ENCODE measurements at regions not wholly inside any gene's neighbourhood (a gene's known extent, or its start where the extent isn't known, plus 50 kb on each side); places are given as distances from the start of the nearest gene placed in this dataset.
"Not testable (repeated sequence)": the region's sequence is repeated elsewhere in the genome, so short reads cannot be mapped to it uniquely, and the experiment has no call there.

DNA sequence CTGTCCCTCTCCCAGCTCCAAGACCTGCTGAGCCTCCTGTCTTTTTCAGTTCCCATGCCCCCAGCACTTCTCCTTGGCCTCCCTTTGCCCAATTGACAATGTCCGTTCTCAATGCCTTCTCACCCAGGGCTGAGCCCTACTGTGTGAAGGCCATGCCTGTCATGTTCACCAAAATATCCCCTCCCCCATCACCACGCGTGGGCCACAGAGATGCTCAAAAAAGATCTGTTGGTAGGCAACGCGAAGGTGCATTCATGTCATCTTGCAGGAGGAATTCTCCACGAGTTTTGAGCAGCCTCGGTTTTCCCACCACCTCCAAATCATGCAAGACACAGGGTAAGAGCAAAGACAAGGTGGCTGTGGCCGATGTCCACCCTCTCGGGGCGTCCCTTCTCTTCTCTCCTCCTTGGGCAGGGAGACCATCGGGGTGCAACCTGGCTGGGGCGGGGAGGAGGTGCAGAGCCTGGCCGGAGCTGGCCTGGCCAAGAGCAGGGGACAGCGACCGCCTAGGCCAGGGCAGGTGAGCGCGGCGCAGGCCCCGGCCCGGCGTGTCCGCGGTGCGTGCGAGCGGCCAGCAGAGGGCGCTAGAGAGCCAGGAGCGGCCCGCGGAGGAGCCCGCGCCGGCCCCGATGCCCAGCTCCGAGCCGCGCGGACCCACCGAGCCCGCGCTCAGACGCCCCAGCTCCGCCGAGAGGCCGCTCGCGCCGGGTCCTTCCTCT lies 56.3 kb upstream of the KRTAP5-11 start:
- not testable (repeated sequence) for H3K27ac ChIP-seq (ENCODE audit: low read depth, low read length)
- H3K4me3 ChIP-seq (ENCODE audit: low read depth, low read length): peak overlapping the region; percentile 16
- 10% methylated on average over 29 of the region's 48 CpGs for WGBS (ENCODE audit: insufficient coverage)

GRCh38 chr11:71639520-71639849 lies 56.8 kb upstream of the KRTAP5-11 start:
- not testable (repeated sequence) for H3K36me3 ChIP-seq (ENCODE audit: control insufficient read depth, insufficient read depth, low read length); H3K9me3 ChIP-seq (ENCODE audit: control insufficient read depth, insufficient read depth, low read length); H3K27ac ChIP-seq (ENCODE audit: low read depth, low read length); H3K27me3 ChIP-seq (ENCODE audit: control insufficient read depth, insufficient read depth, low read length); H3K4me1 ChIP-seq (ENCODE audit: control insufficient read depth, insufficient read depth, low read length)
- peak overlapping the region; percentile 16 for H3K4me3 ChIP-seq (ENCODE audit: low read depth, low read length)
- 0% methylated on average over 13 of the region's 32 CpGs for WGBS (ENCODE audit: insufficient coverage)
- DNase-seq (ENCODE audit: low read depth in 4 of 6, low spot score in 6 of 6): peak in 3 of 6 donors; percentile 4 to 41 (median 32)

More for the DNA sequence above, 56.3 kb upstream of the KRTAP5-11 start:
- not testable (repeated sequence) for H3K9me3 ChIP-seq (ENCODE audit: control insufficient read depth, insufficient read depth, low read length); H3K36me3 ChIP-seq (ENCODE audit: control insufficient read depth, insufficient read depth, low read length); H3K4me1 ChIP-seq (ENCODE audit: control insufficient read depth, insufficient read depth, low read length); H3K27me3 ChIP-seq (ENCODE audit: control insufficient read depth, insufficient read depth, low read length)
- DNase-seq (ENCODE audit: low read depth in 4 of 6, low spot score in 6 of 6): peak; percentile 12 to 75 (median 32)

DNA sequence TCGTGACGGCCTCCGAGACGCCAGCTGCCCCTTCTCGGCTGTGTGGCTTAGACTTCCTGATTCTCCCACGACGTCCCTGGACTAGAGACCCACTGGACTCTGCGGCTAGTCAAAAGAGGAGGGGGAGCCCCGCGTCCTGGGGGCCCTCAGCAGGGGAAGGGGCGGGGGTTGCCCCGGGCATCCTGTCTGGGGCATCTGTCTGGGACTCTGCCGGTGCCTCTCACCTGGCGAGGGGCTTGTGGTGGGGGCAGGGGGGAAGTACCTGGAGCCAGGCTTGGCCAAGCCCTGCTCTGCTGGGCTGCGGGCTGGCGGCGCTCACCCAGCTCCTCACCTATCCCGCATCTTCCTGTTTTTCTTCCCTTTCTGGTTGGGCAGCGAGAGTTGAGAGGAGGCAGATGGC lies 57.2 kb upstream of the KRTAP5-11 start:
- WGBS (ENCODE audit: insufficient coverage): 0% methylated on average over 2 of the region's 19 CpGs
- H3K4me1 ChIP-seq (ENCODE audit: control insufficient read depth, insufficient read depth, low read length); H3K36me3 ChIP-seq (ENCODE audit: control insufficient read depth, insufficient read depth, low read length); H3K9me3 ChIP-seq (ENCODE audit: control insufficient read depth, insufficient read depth, low read length); H3K4me3 ChIP-seq (ENCODE audit: low read depth, low read length); H3K27me3 ChIP-seq (ENCODE audit: control insufficient read depth, insufficient read depth, low read length); DNase-seq (ENCODE audit: low read depth in 4 of 6, low spot score in 6 of 6); H3K27ac ChIP-seq (ENCODE audit: low read depth, low read length): not testable (repeated sequence)

GRCh38 chr11:71647078-71647477 lies 64.4 kb upstream of the KRTAP5-11 start:
- not testable (repeated sequence) for H3K9me3 ChIP-seq (ENCODE audit: control insufficient read depth, insufficient read depth, low read length); H3K4me1 ChIP-seq (ENCODE audit: control insufficient read depth, insufficient read depth, low read length); H3K27ac ChIP-seq (ENCODE audit: low read depth, low read length); H3K27me3 ChIP-seq (ENCODE audit: control insufficient read depth, insufficient read depth, low read length); H3K36me3 ChIP-seq (ENCODE audit: control insufficient read depth, insufficient read depth, low read length); DNase-seq (ENCODE audit: low read depth in 4 of 6, low spot score in 6 of 6); H3K4me3 ChIP-seq (ENCODE audit: low read depth, low read length)
- WGBS (ENCODE audit: insufficient coverage): 100% methylated on average over 2 of the region's 5 CpGs

DNA sequence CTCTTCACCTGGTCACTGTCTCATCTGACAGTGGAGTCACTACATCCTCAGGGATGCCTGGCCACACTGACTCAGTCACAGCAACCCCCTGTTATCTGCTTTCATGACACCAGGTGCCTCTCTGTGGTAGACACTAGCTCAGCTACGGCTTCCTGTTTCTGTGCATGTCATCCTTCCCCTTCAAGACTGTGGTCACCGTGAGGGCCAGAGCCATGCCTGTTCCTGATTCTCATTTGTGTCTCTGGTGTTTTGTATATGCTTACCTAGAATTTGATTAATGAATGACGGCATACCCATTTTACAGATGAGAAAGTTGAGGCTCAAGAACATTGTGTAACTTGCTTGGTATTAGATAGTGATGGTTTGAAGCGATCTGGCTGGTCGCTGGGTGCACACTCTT lies 70.3 kb upstream of the KRTAP5-11 start:
- not testable (repeated sequence) for H3K4me3 ChIP-seq (ENCODE audit: low read depth, low read length); H3K27me3 ChIP-seq (ENCODE audit: control insufficient read depth, insufficient read depth, low read length); DNase-seq (ENCODE audit: low read depth in 4 of 6, low spot score in 6 of 6); H3K9me3 ChIP-seq (ENCODE audit: control insufficient read depth, insufficient read depth, low read length); H3K36me3 ChIP-seq (ENCODE audit: control insufficient read depth, insufficient read depth, low read length); H3K27ac ChIP-seq (ENCODE audit: low read depth, low read length); H3K4me1 ChIP-seq (ENCODE audit: control insufficient read depth, insufficient read depth, low read length)
- WGBS (ENCODE audit: insufficient coverage): no CpG with 5 or more reads among the region's 5 CpGs

- not testable (repeated sequence) for H3K36me3 ChIP-seq (ENCODE audit: control insufficient read depth, insufficient read depth, low read length); H3K9me3 ChIP-seq (ENCODE audit: control insufficient read depth, insufficient read depth, low read length); H3K27ac ChIP-seq (ENCODE audit: low read depth, low read length); DNase-seq (ENCODE audit: low read depth in 4 of 6, low spot score in 6 of 6); H3K27me3 ChIP-seq (ENCODE audit: control insufficient read depth, insufficient read depth, low read length); H3K4me1 ChIP-seq (ENCODE audit: control insufficient read depth, insufficient read depth, low read length); H3K4me3 ChIP-seq (ENCODE audit: low read depth, low read length)
- 100% methylated on average over 2 of the region's 3 CpGs for WGBS (ENCODE audit: insufficient coverage)
Observed at GRCh38 chr11:71654423-71654822, 71.7 kb upstream of the KRTAP5-11 start.

DNA sequence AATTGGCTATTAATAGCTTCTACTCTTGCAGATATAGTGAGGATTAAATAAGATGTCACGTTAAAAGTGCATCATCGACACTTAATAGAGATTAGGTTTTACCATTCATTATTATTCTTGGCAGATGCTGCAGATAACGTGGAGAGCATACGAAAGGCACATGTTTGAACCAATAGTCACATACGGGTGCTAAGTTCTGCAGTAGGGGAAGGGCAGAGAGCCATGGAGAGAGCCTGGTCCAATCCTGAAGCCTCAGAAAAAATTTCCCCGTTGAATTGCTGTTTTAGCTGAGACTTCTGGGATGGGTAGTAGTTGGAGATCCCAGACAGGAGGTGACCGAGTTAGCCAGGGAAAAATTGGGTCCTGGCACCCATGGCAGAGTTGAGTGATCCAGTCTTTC lies 72.4 kb upstream of the KRTAP5-11 start:
- H3K36me3 ChIP-seq (ENCODE audit: control insufficient read depth, insufficient read depth, low read length); H3K4me3 ChIP-seq (ENCODE audit: low read depth, low read length); H3K27me3 ChIP-seq (ENCODE audit: control insufficient read depth, insufficient read depth, low read length); H3K27ac ChIP-seq (ENCODE audit: low read depth, low read length); H3K4me1 ChIP-seq (ENCODE audit: control insufficient read depth, insufficient read depth, low read length); H3K9me3 ChIP-seq (ENCODE audit: control insufficient read depth, insufficient read depth, low read length): not testable (repeated sequence)
- peak in 1 of 6 donors; percentile 2 for DNase-seq (ENCODE audit: low read depth in 4 of 6, low spot score in 6 of 6)
- WGBS (ENCODE audit: insufficient coverage): 90% methylated on average over 4 of the region's 7 CpGs

DNA sequence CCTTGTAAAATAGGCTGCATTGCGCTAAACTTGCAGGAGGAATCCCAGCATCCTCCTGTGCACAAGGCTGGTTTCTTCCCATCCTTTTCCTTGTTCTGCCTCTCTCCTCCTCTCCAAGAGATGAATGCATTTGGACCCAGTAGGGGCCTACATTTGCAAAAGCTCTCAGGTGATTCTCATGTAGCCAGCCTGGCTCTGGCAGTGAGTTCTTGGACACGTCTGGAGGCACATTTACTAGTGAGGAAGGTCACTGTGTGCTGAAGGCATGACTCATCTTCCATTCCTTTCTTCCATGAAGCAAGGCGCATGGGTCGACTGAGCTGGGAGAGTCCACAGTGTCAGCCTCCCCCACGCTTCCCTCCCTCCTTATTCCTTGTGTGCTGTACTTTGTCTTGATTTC lies 73.8 kb upstream of the KRTAP5-11 start:
- H3K9me3 ChIP-seq (ENCODE audit: control insufficient read depth, insufficient read depth, low read length); H3K36me3 ChIP-seq (ENCODE audit: control insufficient read depth, insufficient read depth, low read length); H3K27ac ChIP-seq (ENCODE audit: low read depth, low read length); DNase-seq (ENCODE audit: low read depth in 4 of 6, low spot score in 6 of 6); H3K27me3 ChIP-seq (ENCODE audit: control insufficient read depth, insufficient read depth, low read length); H3K4me3 ChIP-seq (ENCODE audit: low read depth, low read length); H3K4me1 ChIP-seq (ENCODE audit: control insufficient read depth, insufficient read depth, low read length): not testable (repeated sequence)
- WGBS (ENCODE audit: insufficient coverage): no CpG with 5 or more reads among the region's 5 CpGs

GRCh38 chr11:71664941-71665340 lies 82.3 kb upstream of the KRTAP5-11 start:
- H3K27me3 ChIP-seq (ENCODE audit: control insufficient read depth, insufficient read depth, low read length); H3K4me1 ChIP-seq (ENCODE audit: control insufficient read depth, insufficient read depth, low read length); H3K27ac ChIP-seq (ENCODE audit: low read depth, low read length); H3K4me3 ChIP-seq (ENCODE audit: low read depth, low read length); H3K36me3 ChIP-seq (ENCODE audit: control insufficient read depth, insufficient read depth, low read length); H3K9me3 ChIP-seq (ENCODE audit: control insufficient read depth, insufficient read depth, low read length): not testable (repeated sequence)
- 0% methylated on average over 1 of the region's 3 CpGs for WGBS (ENCODE audit: insufficient coverage)
- DNase-seq (ENCODE audit: low read depth in 4 of 6, low spot score in 6 of 6): peak in 1 of 6 donors; percentile 74

DNA sequence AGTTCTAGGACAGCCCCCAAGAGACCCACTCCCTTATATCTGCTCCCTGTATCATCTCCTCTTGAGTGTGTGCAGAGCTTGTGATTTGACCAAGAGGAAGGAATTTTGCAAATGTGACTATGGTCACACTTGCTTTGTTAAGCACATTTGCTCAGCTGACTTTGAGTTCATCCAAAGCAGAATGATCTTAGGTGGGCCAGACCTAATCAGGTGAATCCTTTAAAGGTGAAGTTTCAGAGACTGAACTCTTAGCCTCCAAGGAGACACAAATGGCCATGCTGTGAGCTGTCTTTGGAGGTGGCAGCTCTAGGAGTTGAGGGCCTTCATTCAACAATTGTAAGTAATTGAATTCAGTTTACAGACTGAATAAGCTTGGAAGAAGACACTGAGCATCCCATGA lies 115.4 kb upstream of the KRTAP5-11 start:
- H3K27me3 ChIP-seq (ENCODE audit: control insufficient read depth, insufficient read depth, low read length); H3K9me3 ChIP-seq (ENCODE audit: control insufficient read depth, insufficient read depth, low read length); DNase-seq (ENCODE audit: low read depth in 4 of 6, low spot score in 6 of 6); H3K36me3 ChIP-seq (ENCODE audit: control insufficient read depth, insufficient read depth, low read length); H3K27ac ChIP-seq (ENCODE audit: low read depth, low read length); H3K4me1 ChIP-seq (ENCODE audit: control insufficient read depth, insufficient read depth, low read length); H3K4me3 ChIP-seq (ENCODE audit: low read depth, low read length): not testable (repeated sequence)

Data from spinal cord (tissue), 9 donors.